ENCODE measurements at regions not wholly inside any gene's neighbourhood (a gene's known extent, or its start where the extent isn't known, plus 50 kb on each side); places are given as distances from the start of the nearest gene placed in this dataset.
"Not testable (repeated sequence)": the region's sequence is repeated elsewhere in the genome, so short reads cannot be mapped to it uniquely, and the experiment has no call there.

- no peaks in the 10 kb centered on the region for H3K9me3 ChIP-seq (ENCODE audit: low read length)
- no peaks in the 10 kb centered on the region for H3K36me3 ChIP-seq (ENCODE audit: insufficient read depth, low read length)
- no peak overlapping the region for H3K27ac ChIP-seq (ENCODE audit: low read depth, low read length)
- H3K4me3 ChIP-seq (ENCODE audit: low read depth in 1 of 2, low read length in 2 of 2), result no peak overlapping the region
- H3K27me3 ChIP-seq (ENCODE audit: control insufficient read depth in 1 of 2, insufficient read depth in 2 of 2, low read length in 2 of 2), result peaks cover 0 to 4% of the 10 kb centered on the region in 2 donors
- no peaks in the 10 kb centered on the region for H3K4me1 ChIP-seq (ENCODE audit: insufficient read depth, low read length)
- no peak overlapping the region for H3K9ac ChIP-seq (ENCODE audit: low read length)
Measured at GRCh38 chr14:101681795-101682194, 79.7 kb upstream of the PPP2R5C start.

DNA sequence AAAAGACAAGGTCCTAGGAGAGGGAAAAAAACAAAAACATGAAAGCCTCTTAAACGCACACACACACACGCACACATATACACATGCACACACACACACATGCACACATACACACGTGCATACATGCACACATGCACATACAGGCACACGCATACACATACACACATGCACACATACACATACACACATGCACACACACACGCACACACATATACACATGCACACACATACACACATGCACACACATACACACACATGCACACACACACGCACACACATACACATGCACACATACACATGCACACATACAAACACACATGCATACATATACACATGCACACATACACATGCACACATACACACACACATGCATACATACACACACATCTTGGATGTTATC, 78.1 kb upstream of the PPP2R5C start:
- H3K36me3 ChIP-seq (ENCODE audit: insufficient read depth, low read length), result no peaks in the 10 kb centered on the region
- peaks cover 0 to 4% of the 10 kb centered on the region in 2 donors for H3K27me3 ChIP-seq (ENCODE audit: control insufficient read depth in 1 of 2, insufficient read depth in 2 of 2, low read length in 2 of 2)
- H3K27ac ChIP-seq (ENCODE audit: low read depth, low read length), result no peak overlapping the region
- H3K4me3 ChIP-seq (ENCODE audit: low read depth in 1 of 2, low read length in 2 of 2), result no peak overlapping the region
- H3K9me3 ChIP-seq (ENCODE audit: low read length), result no peaks in the 10 kb centered on the region
- no peaks in the 10 kb centered on the region for H3K4me1 ChIP-seq (ENCODE audit: insufficient read depth, low read length)
- no peak overlapping the region for H3K9ac ChIP-seq (ENCODE audit: low read length)

GRCh38 chr14:101687756-101688546, 73.6 kb upstream of the PPP2R5C start:
- Histone ChIP-seq H3K27me3 (ENCODE audit: control insufficient read depth in 1 of 2, insufficient read depth in 2 of 2, low read length in 2 of 2) (peaks cover 0 to 4% of the 10 kb centered on the region in 2 donors), H3K27ac (ENCODE audit: low read depth, low read length) (no peak overlapping the region), H3K36me3 (ENCODE audit: insufficient read depth, low read length) (no peaks in the 10 kb centered on the region), H3K4me3 (ENCODE audit: low read depth in 1 of 2, low read length in 2 of 2) (no peak overlapping the region), H3K9me3 (ENCODE audit: low read length) (no peaks in the 10 kb centered on the region), H3K4me1 (ENCODE audit: insufficient read depth, low read length) (no peaks in the 10 kb centered on the region), H3K9ac (ENCODE audit: low read length) (no peak overlapping the region)

DNA sequence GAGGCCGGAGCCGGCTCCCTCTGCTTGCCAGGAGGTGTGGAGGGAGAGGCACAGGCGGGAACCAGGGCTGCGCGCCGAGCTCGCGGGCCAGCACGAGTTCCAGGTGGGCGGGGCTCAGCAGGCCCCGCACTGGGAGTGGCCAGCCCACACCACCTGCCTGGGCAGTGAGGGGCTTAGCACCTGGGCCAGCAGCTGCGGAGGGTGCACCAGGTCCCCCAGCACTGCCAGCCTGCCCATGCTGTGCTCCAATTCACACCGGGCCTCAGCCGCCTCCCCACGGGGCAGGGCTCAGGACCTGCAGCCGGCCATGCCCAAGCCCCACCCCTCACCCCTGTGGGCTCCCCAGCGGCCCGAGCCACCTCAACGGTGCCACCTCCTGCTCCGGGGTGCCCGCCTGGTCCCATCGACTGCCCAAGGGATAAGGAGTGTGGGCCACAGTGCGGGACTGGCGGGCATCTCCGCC, 72.4 kb upstream of the PPP2R5C start:
- Histone ChIP-seq H3K36me3 (ENCODE audit: insufficient read depth, low read length) (no peaks in the 10 kb centered on the region), H3K9me3 (ENCODE audit: low read length) (no peaks in the 10 kb centered on the region), H3K4me1 (ENCODE audit: insufficient read depth, low read length) (no peaks in the 10 kb centered on the region), H3K4me3 (ENCODE audit: low read depth in 1 of 2, low read length in 2 of 2) (no peak overlapping the region), H3K27me3 (ENCODE audit: control insufficient read depth in 1 of 2, insufficient read depth in 2 of 2, low read length in 2 of 2) (peaks cover 0 to 4% of the 10 kb centered on the region in 2 donors), H3K9ac (ENCODE audit: low read length) (no peak overlapping the region), H3K27ac (ENCODE audit: low read depth, low read length) (no peak overlapping the region)

GRCh38 chr14:101689966-101690365, 71.5 kb upstream of the PPP2R5C start:
- not testable (repeated sequence) for H3K9me3 ChIP-seq (ENCODE audit: low read length)

DNA sequence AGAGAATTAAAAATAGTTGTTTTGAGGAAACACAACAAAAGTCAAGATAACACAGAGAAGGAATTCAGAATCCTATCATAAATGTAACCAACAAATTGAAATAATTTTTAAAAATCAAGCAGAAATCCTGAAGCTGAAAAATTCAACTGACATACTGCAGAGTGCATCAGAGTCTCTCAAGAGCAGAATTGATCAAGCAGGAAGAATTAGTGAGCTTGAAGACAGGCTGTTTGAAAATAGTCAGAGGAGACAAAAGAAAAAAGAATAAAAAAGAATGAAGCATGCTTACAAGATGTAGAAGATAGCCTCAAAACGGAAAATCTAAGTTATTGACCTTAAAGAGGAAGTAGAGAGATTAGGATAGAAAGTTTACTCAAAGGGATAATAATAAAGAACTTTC, 65.8 kb upstream of the PPP2R5C start:
- Histone ChIP-seq H3K9ac (ENCODE audit: low read length) (no peak overlapping the region), H3K27me3 (ENCODE audit: control insufficient read depth in 1 of 2, insufficient read depth in 2 of 2, low read length in 2 of 2) (no peaks in the 10 kb centered on the region), H3K4me1 (ENCODE audit: insufficient read depth, low read length) (no peaks in the 10 kb centered on the region), H3K36me3 (ENCODE audit: insufficient read depth, low read length) (no peaks in the 10 kb centered on the region), H3K9me3 (ENCODE audit: low read length) (no peaks in the 10 kb centered on the region), H3K27ac (ENCODE audit: low read depth, low read length) (no peak overlapping the region), H3K4me3 (ENCODE audit: low read depth in 1 of 2, low read length in 2 of 2) (no peak overlapping the region)

More at GRCh38 chr14:101689966-101690365, 71.5 kb upstream of the PPP2R5C start:
- not testable (repeated sequence) for H3K36me3 ChIP-seq (ENCODE audit: insufficient read depth, low read length); H3K27ac ChIP-seq (ENCODE audit: low read depth, low read length); H3K9ac ChIP-seq (ENCODE audit: low read length); H3K4me1 ChIP-seq (ENCODE audit: insufficient read depth, low read length); H3K4me3 ChIP-seq (ENCODE audit: low read depth in 1 of 2, low read length in 2 of 2); H3K27me3 ChIP-seq (ENCODE audit: control insufficient read depth in 1 of 2, insufficient read depth in 2 of 2, low read length in 2 of 2)

- H3K4me3 ChIP-seq (ENCODE audit: low read depth in 1 of 2, low read length in 2 of 2), result no peak overlapping the region
- H3K27me3 ChIP-seq (ENCODE audit: control insufficient read depth in 1 of 2, insufficient read depth in 2 of 2, low read length in 2 of 2), result peaks cover 0 to 23% of the 10 kb centered on the region in 2 donors
- peaks cover 11% of the 10 kb centered on the region for H3K4me1 ChIP-seq (ENCODE audit: insufficient read depth, low read length)
- H3K27ac ChIP-seq (ENCODE audit: low read depth, low read length), result no peak overlapping the region
- no peaks in the 10 kb centered on the region for H3K36me3 ChIP-seq (ENCODE audit: insufficient read depth, low read length)
- no peak overlapping the region for H3K9ac ChIP-seq (ENCODE audit: low read length)
- H3K9me3 ChIP-seq (ENCODE audit: low read length), result no peaks in the 10 kb centered on the region
Measured at GRCh38 chr14:101704140-101704539, 57.4 kb upstream of the PPP2R5C start.

- Histone ChIP-seq H3K4me3 (ENCODE audit: low read depth in 1 of 2, low read length in 2 of 2) (no peak overlapping the region), H3K9ac (ENCODE audit: low read length) (no peak overlapping the region), H3K4me1 (ENCODE audit: insufficient read depth, low read length) (peaks cover 11% of the 10 kb centered on the region), H3K27ac (ENCODE audit: low read depth, low read length) (no peak overlapping the region), H3K36me3 (ENCODE audit: insufficient read depth, low read length) (no peaks in the 10 kb centered on the region), H3K9me3 (ENCODE audit: low read length) (no peaks in the 10 kb centered on the region), H3K27me3 (ENCODE audit: control insufficient read depth in 1 of 2, insufficient read depth in 2 of 2, low read length in 2 of 2) (peaks cover 0 to 23% of the 10 kb centered on the region in 2 donors)
Measured at GRCh38 chr14:101705733-101706508, 55.6 kb upstream of the PPP2R5C start.

DNA sequence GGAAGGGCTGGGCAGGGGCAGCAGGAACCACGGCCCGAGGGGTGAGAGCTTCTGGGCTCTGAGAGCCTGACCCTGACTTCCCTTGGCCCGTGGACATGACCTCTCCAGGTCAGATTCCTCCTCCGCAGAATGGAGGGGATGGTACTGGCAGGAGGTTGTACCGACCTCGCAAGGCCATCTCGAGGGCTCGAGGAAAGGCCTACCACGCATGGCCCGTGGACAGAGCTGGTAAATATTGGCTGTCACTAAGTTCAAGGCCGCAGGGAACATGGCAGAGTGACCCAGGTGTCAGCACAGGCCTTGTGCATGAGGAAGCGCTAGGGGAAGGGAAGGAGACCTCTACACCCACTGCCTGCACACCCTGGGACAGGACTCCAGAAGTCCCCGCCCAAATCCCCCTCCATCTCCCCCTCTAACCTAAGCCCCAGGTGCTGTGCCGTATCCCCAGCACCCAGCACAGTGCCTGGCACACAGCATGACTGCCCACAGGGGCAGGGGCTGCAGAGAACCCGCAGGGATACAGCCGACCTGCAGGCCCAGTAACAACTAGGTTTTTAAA, 54.9 kb upstream of the PPP2R5C start:
- no peaks in the 10 kb centered on the region for H3K9me3 ChIP-seq (ENCODE audit: low read length)
- H3K36me3 ChIP-seq (ENCODE audit: insufficient read depth, low read length), result no peaks in the 10 kb centered on the region
- H3K27me3 ChIP-seq (ENCODE audit: control insufficient read depth in 1 of 2, insufficient read depth in 2 of 2, low read length in 2 of 2), result peaks cover 0 to 23% of the 10 kb centered on the region in 2 donors
- H3K4me3 ChIP-seq (ENCODE audit: low read depth in 1 of 2, low read length in 2 of 2), result no peak overlapping the region
- no peak overlapping the region for H3K27ac ChIP-seq (ENCODE audit: low read depth, low read length)
- no peak overlapping the region for H3K9ac ChIP-seq (ENCODE audit: low read length)
- H3K4me1 ChIP-seq (ENCODE audit: insufficient read depth, low read length), result peaks cover 11% of the 10 kb centered on the region

GRCh38 chr14:101707068-101707842, 54.3 kb upstream of the PPP2R5C start:
- Histone ChIP-seq H3K9ac (ENCODE audit: low read length) (no peak overlapping the region), H3K27ac (ENCODE audit: low read depth, low read length) (no peak overlapping the region), H3K4me1 (ENCODE audit: insufficient read depth, low read length) (peaks cover 11% of the 10 kb centered on the region), H3K9me3 (ENCODE audit: low read length) (no peaks in the 10 kb centered on the region), H3K27me3 (ENCODE audit: control insufficient read depth in 1 of 2, insufficient read depth in 2 of 2, low read length in 2 of 2) (peaks cover 0 to 23% of the 10 kb centered on the region in 2 donors), H3K4me3 (ENCODE audit: low read depth in 1 of 2, low read length in 2 of 2) (peak overlapping the region; percentile 11 to 30), H3K36me3 (ENCODE audit: insufficient read depth, low read length) (no peaks in the 10 kb centered on the region)
